Keratinocyte (primary cell): ENCODE measurements at regions not wholly inside any gene's neighbourhood (a gene's known extent, or its start where the extent isn't known, plus 50 kb on each side); places are given as distances from the start of the nearest gene placed in this dataset.

Experiments
- DNase-seq: peaks from one replicate; pipeline ENCODE4 v3.0.0-alpha.2; 2011; ENCODE audit warnings: low read depth, missing footprints, low spot score
- FAIRE-seq: peaks from 2 replicates; lab custom pipeline; 2011; peaks lifted over from hg19 to GRCh38; lab: Jason Lieb, UNC
- H2AFZ ChIP-seq: 2 replicates; pipeline ENCODE4 v1.6.0; 2012; ENCODE audit warnings: low read length, control low read depth, inconsistent platforms; ENCODE audit not compliant: control insufficient read depth
- H3K27ac ChIP-seq: 2 replicates; pipeline ENCODE4 v1.5.1; 2011; ENCODE audit warnings: low read length; ENCODE audit not compliant: control insufficient read depth, insufficient read depth
- H3K27me3 ChIP-seq: 3 replicates; pipeline ENCODE4 v1.6.0; 2011; ENCODE audit warnings: low read length; ENCODE audit not compliant: control insufficient read depth, insufficient read depth; ENCODE audit errors: extremely low read depth
- H3K36me3 ChIP-seq, 2 experiments: 2 replicates in 1 of 2; 3 replicates in 1 of 2; pipeline ENCODE4 v1.5.1; 2011; ENCODE audit warnings: low read length in 2 of 2, mild to moderate bottlenecking in 1 of 2; ENCODE audit not compliant: control insufficient read depth in 2 of 2, insufficient read depth in 2 of 2; ENCODE audit errors: extremely low read depth in 1 of 2
- H3K4me1 ChIP-seq: 3 replicates; pipeline ENCODE4 v1.5.1; 2011; ENCODE audit warnings: low read length; ENCODE audit not compliant: control insufficient read depth, insufficient read depth; ENCODE audit errors: extremely low read depth
- H3K4me2 ChIP-seq: 3 replicates; pipeline ENCODE4 v1.6.0; 2011; ENCODE audit warnings: low read depth, low read length; ENCODE audit not compliant: control insufficient read depth, insufficient read depth; ENCODE audit errors: extremely low read depth
- H3K4me3 ChIP-seq, 3 experiments: fragments of 200-600 bp in 1 of 3; sonication (generic) in 1 of 3; 2 replicates in 2 of 3; 3 replicates in 1 of 3; pipeline ENCODE4 v1.5.1; 2011 to 2016; ENCODE audit warnings: low read length in 3 of 3, mild to moderate bottlenecking in 3 of 3, control low read depth in 2 of 3, inconsistent platforms in 1 of 3, low read depth in 1 of 3, mixed read lengths in 1 of 3, mixed run types in 1 of 3, moderate library complexity in 1 of 3; ENCODE audit not compliant: control insufficient read depth in 2 of 3, insufficient read depth in 2 of 3; ENCODE audit errors: extremely low read depth in 1 of 3
- H3K79me2 ChIP-seq: 2 replicates; pipeline ENCODE4 v1.6.0; 2012; ENCODE audit warnings: low read length; ENCODE audit not compliant: control insufficient read depth, insufficient read depth
- H3K9ac ChIP-seq: 3 replicates; pipeline ENCODE4 v1.6.0; 2011; ENCODE audit warnings: low read length; ENCODE audit not compliant: control insufficient read depth, insufficient read depth; ENCODE audit errors: extremely low read depth
- H3K9me1 ChIP-seq: 3 replicates; pipeline ENCODE4 v1.6.0; 2011; ENCODE audit warnings: low read length; ENCODE audit not compliant: control insufficient read depth, insufficient read depth; ENCODE audit errors: extremely low read depth
- H3K9me3 ChIP-seq: 2 replicates; pipeline ENCODE4 v1.5.1; 2012; ENCODE audit warnings: low read depth, low read length; ENCODE audit not compliant: control insufficient read depth
- H4K20me1 ChIP-seq: 3 replicates; pipeline ENCODE4 v1.6.0; 2011; ENCODE audit warnings: low read length; ENCODE audit not compliant: control insufficient read depth, insufficient read depth; ENCODE audit errors: extremely low read depth
- EZH2 ChIP-seq: IDR thresholded peaks from one replicate; pipeline ENCODE4 v1.6.1; 2012; ENCODE audit warnings: inconsistent platforms, mild to moderate bottlenecking, low read length, moderate library complexity
- dilution Hi-C: fragments of 300-500 bp; cut with MboI; formaldehyde crosslinking; loops from one replicate; pipeline ENCODE4 v1.7.0; 2020; ENCODE audit warnings: low sequenced_read_pairs; ENCODE audit not compliant: extremely low pct_ligation_motif_present
- TF ChIP-seq, protein P1 (sequence below), 3 experiments: IDR thresholded peaks in 1 of 3; conservative IDR thresholded peaks in 1 of 3; optimal IDR thresholded peaks in 1 of 3; 2 replicates in 2 of 3; 3 replicates in 1 of 3; pipeline versions ENCODE3 to v1.5.1; 2011; ENCODE audit warnings: low read length in 3 of 3, mild to moderate bottlenecking in 3 of 3, moderate library complexity in 2 of 3, control low read depth in 1 of 3, inconsistent platforms in 1 of 3; ENCODE audit not compliant: insufficient read depth in 2 of 3; ENCODE audit errors: extremely low read depth in 1 of 3

DNA sequence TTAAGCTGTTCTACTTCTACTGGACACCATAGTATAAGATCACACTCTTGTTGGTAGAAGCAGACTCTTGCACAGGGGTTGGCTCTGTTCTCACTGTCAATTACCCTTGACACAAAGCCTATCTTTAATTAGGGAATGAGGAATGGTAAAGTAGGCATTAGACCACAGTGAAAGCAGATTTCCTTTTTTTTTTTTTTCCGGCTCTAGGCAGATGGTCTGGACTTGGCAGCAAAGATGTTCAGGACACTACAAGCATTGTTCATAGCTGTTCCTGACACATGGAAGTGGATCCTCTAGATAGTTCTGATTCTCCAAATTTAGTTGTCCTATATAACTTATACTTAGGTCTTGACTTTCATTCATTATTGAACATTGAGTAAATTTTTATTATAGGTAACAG lies 672.2 kb upstream of the CELF4 start:
- FAIRE-seq (no peak), DNase-seq (no peak)
- no peak overlapping the region for H3K4me2 ChIP-seq
- H3K4me3 ChIP-seq, result no peak overlapping the region
- H3K9ac ChIP-seq, result no peak overlapping the region
- H2AFZ ChIP-seq, result no peak overlapping the region
- H3K27me3 ChIP-seq, result no peaks in the 10 kb centered on the region
- H3K9me3 ChIP-seq, result no peaks in the 10 kb centered on the region
- H3K9me1 ChIP-seq, result no peaks in the 10 kb centered on the region
- dilution Hi-C loops, result no loop called here
- TF ChIP-seq, protein P1, sequence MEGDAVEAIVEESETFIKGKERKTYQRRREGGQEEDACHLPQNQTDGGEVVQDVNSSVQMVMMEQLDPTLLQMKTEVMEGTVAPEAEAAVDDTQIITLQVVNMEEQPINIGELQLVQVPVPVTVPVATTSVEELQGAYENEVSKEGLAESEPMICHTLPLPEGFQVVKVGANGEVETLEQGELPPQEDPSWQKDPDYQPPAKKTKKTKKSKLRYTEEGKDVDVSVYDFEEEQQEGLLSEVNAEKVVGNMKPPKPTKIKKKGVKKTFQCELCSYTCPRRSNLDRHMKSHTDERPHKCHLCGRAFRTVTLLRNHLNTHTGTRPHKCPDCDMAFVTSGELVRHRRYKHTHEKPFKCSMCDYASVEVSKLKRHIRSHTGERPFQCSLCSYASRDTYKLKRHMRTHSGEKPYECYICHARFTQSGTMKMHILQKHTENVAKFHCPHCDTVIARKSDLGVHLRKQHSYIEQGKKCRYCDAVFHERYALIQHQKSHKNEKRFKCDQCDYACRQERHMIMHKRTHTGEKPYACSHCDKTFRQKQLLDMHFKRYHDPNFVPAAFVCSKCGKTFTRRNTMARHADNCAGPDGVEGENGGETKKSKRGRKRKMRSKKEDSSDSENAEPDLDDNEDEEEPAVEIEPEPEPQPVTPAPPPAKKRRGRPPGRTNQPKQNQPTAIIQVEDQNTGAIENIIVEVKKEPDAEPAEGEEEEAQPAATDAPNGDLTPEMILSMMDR (optimal IDR thresholded peaks at IDR 0.05 in 1 of 3, IDR thresholded peaks at IDR 0.05 in 1 of 3, conservative IDR thresholded peaks at IDR 0.05 in 1 of 3; ENCODE audit: extremely low read depth in 1 of 3, insufficient read depth in 2 of 3, low read length in 3 of 3), result no peak
- TF ChIP-seq EZH2, result no peak
- H4K20me1 ChIP-seq, result no peaks in the 10 kb centered on the region
- peaks cover 24% of the 10 kb centered on the region for H3K4me1 ChIP-seq
- H3K36me3 ChIP-seq, result no peaks in the 10 kb centered on the region
- H3K79me2 ChIP-seq, result no peaks in the 10 kb centered on the region
- H3K27ac ChIP-seq, result no peak overlapping the region

DNA sequence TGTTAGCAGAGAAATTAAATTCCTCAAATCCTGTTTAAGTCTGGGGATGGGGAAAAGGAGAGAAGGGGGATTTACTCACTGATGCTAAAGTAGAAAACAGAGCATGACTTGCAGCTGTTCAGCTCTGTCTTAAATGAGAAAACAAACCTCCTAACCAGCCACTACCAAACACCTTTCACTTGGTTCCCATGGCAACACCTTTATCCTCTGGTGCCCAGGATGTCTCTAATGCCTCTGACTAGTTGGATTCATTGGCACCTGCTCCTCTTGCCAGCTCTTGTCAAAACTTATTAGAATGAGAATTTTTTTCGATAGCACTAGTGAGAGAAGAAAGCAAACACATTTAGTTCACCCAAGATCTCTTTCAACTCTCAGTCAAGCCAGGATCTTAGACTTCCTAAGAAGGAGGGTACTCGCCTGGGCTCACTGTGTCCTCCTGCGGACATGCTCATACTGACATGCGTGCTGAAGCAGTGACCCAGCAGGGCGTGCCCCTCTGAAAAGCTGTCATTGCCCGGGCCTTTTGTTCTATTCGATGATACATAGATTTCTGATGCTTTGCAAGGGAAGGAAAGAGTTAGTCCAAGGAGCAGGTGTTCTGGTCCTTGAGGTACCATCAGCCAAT lies 656.0 kb upstream of the CELF4 start:
- no peak overlapping the region for H2AFZ ChIP-seq
- no peaks in the 10 kb centered on the region for H3K9me3 ChIP-seq
- DNase-seq, result no peak
- no peaks in the 10 kb centered on the region for H4K20me1 ChIP-seq
- H3K4me2 ChIP-seq, result no peak overlapping the region
- no peaks in the 10 kb centered on the region for H3K4me1 ChIP-seq
- H3K79me2 ChIP-seq, result no peaks in the 10 kb centered on the region
- no peak overlapping the region for H3K9ac ChIP-seq
- H3K27ac ChIP-seq, result no peak overlapping the region
- H3K9me1 ChIP-seq, result no peaks in the 10 kb centered on the region
- no peak overlapping the region for H3K4me3 ChIP-seq
- dilution Hi-C loops, result no loop called here
- no peaks in the 10 kb centered on the region for H3K36me3 ChIP-seq
- FAIRE-seq, result no peak
- TF ChIP-seq, protein P1 (optimal IDR thresholded peaks at IDR 0.05 in 1 of 3, IDR thresholded peaks at IDR 0.05 in 1 of 3, conservative IDR thresholded peaks at IDR 0.05 in 1 of 3; ENCODE audit: extremely low read depth in 1 of 3, insufficient read depth in 2 of 3, low read length in 3 of 3), result no peak
- no peak for TF ChIP-seq EZH2
- no peaks in the 10 kb centered on the region for H3K27me3 ChIP-seq
